ENCODE measurements at regions not wholly inside any gene's neighbourhood (a gene's known extent, or its start where the extent isn't known, plus 50 kb on each side); places are given as distances from the start of the nearest gene placed in this dataset.

GRCh38 chr5:96329886-96330529 lies 103.0 kb downstream of the PCSK1 start:
- ATAC-seq (ENCODE audit: low FRiP score) = no peak

GRCh38 chr5:96329289-96329688 lies 103.8 kb downstream of the PCSK1 start:
- ATAC-seq (ENCODE audit: low FRiP score) (no peak), DNase-seq (ENCODE audit: low spot score) (no peak)
- no peak for TF ChIP-seq CTCF (IDR thresholded peaks at IDR 0.05)

More at GRCh38 chr5:96329886-96330529, 103.0 kb downstream of the PCSK1 start:
- no peak for TF ChIP-seq CTCF (IDR thresholded peaks at IDR 0.05)
- DNase-seq (ENCODE audit: low spot score) = no peak

- no peak for TF ChIP-seq CTCF (IDR thresholded peaks at IDR 0.05)
- ATAC-seq (ENCODE audit: low FRiP score) (no peak), DNase-seq (ENCODE audit: low spot score) (no peak)
Measured at GRCh38 chr5:96327722-96328121, 105.3 kb downstream of the PCSK1 start.

- ATAC-seq (ENCODE audit: low FRiP score) (no peak), DNase-seq (ENCODE audit: low spot score) (no peak)
- no peak for TF ChIP-seq CTCF (IDR thresholded peaks at IDR 0.05)
Measured at GRCh38 chr5:96326902-96327301, 106.1 kb downstream of the PCSK1 start.

- DNase-seq (ENCODE audit: low spot score) (no peak), ATAC-seq (ENCODE audit: low FRiP score) (no peak)
- TF ChIP-seq CTCF (IDR thresholded peaks at IDR 0.05) = no peak
Measured at GRCh38 chr5:96324708-96325107, 108.3 kb downstream of the PCSK1 start.

GRCh38 chr5:96322865-96323264 lies 110.2 kb downstream of the PCSK1 start:
- DNase-seq (ENCODE audit: low spot score) (no peak), ATAC-seq (ENCODE audit: low FRiP score) (no peak)
- no peak for TF ChIP-seq CTCF (IDR thresholded peaks at IDR 0.05)

- DNase-seq (ENCODE audit: low spot score) (no peak), ATAC-seq (ENCODE audit: low FRiP score) (no peak)
- no peak for TF ChIP-seq CTCF (IDR thresholded peaks at IDR 0.05)
Measured at GRCh38 chr5:96322217-96322616, 110.8 kb downstream of the PCSK1 start.
